ENCODE measurements at regions not wholly inside any gene's neighbourhood (a gene's known extent, or its start where the extent isn't known, plus 50 kb on each side); places are given as distances from the start of the nearest gene placed in this dataset.

- no peak overlapping the region for H3K27ac Mint-ChIP-seq
- no peaks in the 10 kb centered on the region for H3K9me3 ChIP-seq (ENCODE audit: low read depth)
- H2AFZ ChIP-seq (replicated peaks): peak overlapping the region; percentile 3
- H3K79me2 ChIP-seq (ENCODE audit: low read depth): no peaks in the 10 kb centered on the region
- no peaks in the 10 kb centered on the region for H3K27me3 Mint-ChIP-seq (ENCODE audit: insufficient read depth, low read depth)
- H4K20me1 ChIP-seq (ENCODE audit: low read depth): no peaks in the 10 kb centered on the region
- H3K9me3 Mint-ChIP-seq: no peaks in the 10 kb centered on the region
- H3K36me3 ChIP-seq: no peaks in the 10 kb centered on the region
- H3K36me3 Mint-ChIP-seq: no peaks in the 10 kb centered on the region
- H3K4me3 ChIP-seq: no peak overlapping the region
- H3K4me3 Mint-ChIP-seq: no peak overlapping the region
- no peaks in the 10 kb centered on the region for H3K4me1 ChIP-seq
- no peaks in the 10 kb centered on the region for H3K27me3 ChIP-seq
- H3K9ac ChIP-seq: no peak overlapping the region
- TF ChIP-seq EZH2phosphoT487 (IDR thresholded peaks at IDR 0.05) (no peak), CTCF (IDR thresholded peaks at IDR 0.05) (no peak), EZH2 (IDR thresholded peaks at IDR 0.05) (no peak)
- no peak overlapping the region for H3K27ac ChIP-seq
- H3F3A ChIP-seq (ENCODE audit: low read depth): no peaks in the 10 kb centered on the region
- H3K4me2 ChIP-seq: no peak overlapping the region
- no peak for DNase-seq (ENCODE audit: low spot score)
- no peaks in the 10 kb centered on the region for H3K4me1 Mint-ChIP-seq
These were observed 164.0 kb upstream of the PDGFD start for GRCh38 chr11:104327861-104328511.

- no peaks in the 10 kb centered on the region for H3F3A ChIP-seq (ENCODE audit: low read depth)
- no peaks in the 10 kb centered on the region for H3K27me3 ChIP-seq
- TF ChIP-seq EZH2 (IDR thresholded peaks at IDR 0.05) (no peak), EZH2phosphoT487 (IDR thresholded peaks at IDR 0.05) (no peak), CTCF (IDR thresholded peaks at IDR 0.05) (no peak)
- no peak overlapping the region for H3K4me3 ChIP-seq
- no peaks in the 10 kb centered on the region for H4K20me1 ChIP-seq (ENCODE audit: low read depth)
- no peak for DNase-seq (ENCODE audit: low spot score)
- no peak overlapping the region for H3K27ac Mint-ChIP-seq
- H3K4me1 ChIP-seq: no peaks in the 10 kb centered on the region
- peaks cover 3% of the 10 kb centered on the region for H3K4me1 Mint-ChIP-seq
- no peak overlapping the region for H3K9ac ChIP-seq
- H3K79me2 ChIP-seq (ENCODE audit: low read depth): no peaks in the 10 kb centered on the region
- no peaks in the 10 kb centered on the region for H3K36me3 Mint-ChIP-seq
- no peak overlapping the region for H3K4me3 Mint-ChIP-seq
- no peaks in the 10 kb centered on the region for H3K36me3 ChIP-seq
- H3K27ac ChIP-seq: no peak overlapping the region
- no peaks in the 10 kb centered on the region for H3K27me3 Mint-ChIP-seq (ENCODE audit: insufficient read depth, low read depth)
- H3K9me3 ChIP-seq (ENCODE audit: low read depth): no peaks in the 10 kb centered on the region
- H3K4me2 ChIP-seq: no peak overlapping the region
- no peak overlapping the region for H2AFZ ChIP-seq (replicated peaks)
- H3K9me3 Mint-ChIP-seq: no peaks in the 10 kb centered on the region
These were observed 161.1 kb upstream of the PDGFD start for GRCh38 chr11:104325093-104325492.

GRCh38 chr11:104324276-104324675, 160.3 kb upstream of the PDGFD start:
- no peak overlapping the region for H3K9ac ChIP-seq

More at GRCh38 chr11:104324276-104324675, 160.3 kb upstream of the PDGFD start:
- H2AFZ ChIP-seq (replicated peaks): no peak overlapping the region
- H3K79me2 ChIP-seq (ENCODE audit: low read depth): no peaks in the 10 kb centered on the region
- H3K4me1 Mint-ChIP-seq: peaks cover 3% of the 10 kb centered on the region
- H3K9me3 Mint-ChIP-seq: no peaks in the 10 kb centered on the region
- no peaks in the 10 kb centered on the region for H3K27me3 ChIP-seq
- H3K4me3 ChIP-seq: no peak overlapping the region
- H3K36me3 ChIP-seq: no peaks in the 10 kb centered on the region
- no peak for TF ChIP-seq EZH2phosphoT487 (IDR thresholded peaks at IDR 0.05)
- no peak for TF ChIP-seq CTCF (IDR thresholded peaks at IDR 0.05)
- TF ChIP-seq EZH2 (IDR thresholded peaks at IDR 0.05): no peak
- H3K27ac ChIP-seq: no peak overlapping the region
- no peaks in the 10 kb centered on the region for H3K4me1 ChIP-seq
- H4K20me1 ChIP-seq (ENCODE audit: low read depth): no peaks in the 10 kb centered on the region
- H3K4me2 ChIP-seq: no peak overlapping the region
- H3K27ac Mint-ChIP-seq: no peak overlapping the region
- DNase-seq (ENCODE audit: low spot score): no peak
- H3K27me3 Mint-ChIP-seq (ENCODE audit: insufficient read depth, low read depth): no peaks in the 10 kb centered on the region
- no peaks in the 10 kb centered on the region for H3K9me3 ChIP-seq (ENCODE audit: low read depth)
- no peak overlapping the region for H3K4me3 Mint-ChIP-seq
- H3K36me3 Mint-ChIP-seq: no peaks in the 10 kb centered on the region
- H3F3A ChIP-seq (ENCODE audit: low read depth): no peaks in the 10 kb centered on the region
